AG09319 (cell line): ENCODE measurements at regions not wholly inside any gene's neighbourhood (a gene's known extent, or its start where the extent isn't known, plus 50 kb on each side); places are given as distances from the start of the nearest gene placed in this dataset.

ENCODE experiments used
- DNase-seq: peaks from one replicate; pipeline ENCODE4 v3.0.0-alpha.2; 2010; ENCODE audit warnings: low read depth; ENCODE audit errors: extremely low read depth
- TF ChIP-seq, protein P1 (sequence below): IDR thresholded peaks from 2 replicates; pipeline ENCODE4 v1.5.1; 2011; ENCODE audit warnings: low read depth, mild to moderate bottlenecking, inconsistent platforms, low read length, moderate library complexity

DNA sequence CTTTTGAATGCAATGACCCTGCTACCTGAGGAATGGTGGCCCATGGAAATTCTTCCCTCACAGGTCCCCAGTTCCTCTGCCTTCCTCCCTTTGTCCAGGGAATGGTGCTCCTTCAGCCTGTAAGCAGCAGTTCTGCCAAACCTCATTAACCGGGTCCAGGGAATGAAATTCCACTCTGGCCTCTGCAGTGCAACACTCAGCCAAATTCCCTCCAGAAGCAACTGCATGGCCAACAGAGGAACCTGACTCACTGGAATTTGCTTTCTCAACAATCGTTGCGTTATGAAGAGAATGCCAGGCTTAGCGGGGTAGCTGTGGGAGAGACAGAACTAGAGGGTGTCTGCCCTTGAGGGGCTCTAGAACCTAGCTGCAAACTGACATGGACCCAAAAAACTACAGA is 449.4 kb upstream of the PROK2 start:
- peak; percentile 56 for DNase-seq
- TF ChIP-seq, protein P1, sequence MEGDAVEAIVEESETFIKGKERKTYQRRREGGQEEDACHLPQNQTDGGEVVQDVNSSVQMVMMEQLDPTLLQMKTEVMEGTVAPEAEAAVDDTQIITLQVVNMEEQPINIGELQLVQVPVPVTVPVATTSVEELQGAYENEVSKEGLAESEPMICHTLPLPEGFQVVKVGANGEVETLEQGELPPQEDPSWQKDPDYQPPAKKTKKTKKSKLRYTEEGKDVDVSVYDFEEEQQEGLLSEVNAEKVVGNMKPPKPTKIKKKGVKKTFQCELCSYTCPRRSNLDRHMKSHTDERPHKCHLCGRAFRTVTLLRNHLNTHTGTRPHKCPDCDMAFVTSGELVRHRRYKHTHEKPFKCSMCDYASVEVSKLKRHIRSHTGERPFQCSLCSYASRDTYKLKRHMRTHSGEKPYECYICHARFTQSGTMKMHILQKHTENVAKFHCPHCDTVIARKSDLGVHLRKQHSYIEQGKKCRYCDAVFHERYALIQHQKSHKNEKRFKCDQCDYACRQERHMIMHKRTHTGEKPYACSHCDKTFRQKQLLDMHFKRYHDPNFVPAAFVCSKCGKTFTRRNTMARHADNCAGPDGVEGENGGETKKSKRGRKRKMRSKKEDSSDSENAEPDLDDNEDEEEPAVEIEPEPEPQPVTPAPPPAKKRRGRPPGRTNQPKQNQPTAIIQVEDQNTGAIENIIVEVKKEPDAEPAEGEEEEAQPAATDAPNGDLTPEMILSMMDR, result no peak

DNA sequence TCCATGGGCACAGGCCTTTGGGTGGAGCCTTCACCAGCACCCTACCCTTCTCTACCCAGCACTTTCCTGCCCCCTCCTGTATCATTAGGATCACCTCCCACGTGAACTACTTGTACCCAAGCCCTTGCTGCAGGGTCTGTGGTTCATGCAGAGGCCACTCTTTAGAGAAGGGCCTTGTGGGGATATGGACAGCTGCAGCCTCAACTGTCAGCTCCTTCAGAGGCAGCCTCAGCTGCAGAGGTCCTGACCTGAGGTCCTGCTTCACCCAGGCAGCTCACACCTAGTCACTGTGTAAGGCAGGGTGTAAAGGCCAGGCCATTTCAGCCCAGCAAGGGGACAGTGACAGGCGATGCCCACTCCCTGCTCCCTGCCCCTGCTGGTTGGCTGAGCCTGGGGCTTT is 448.6 kb upstream of the PROK2 start:
- TF ChIP-seq, protein P1, result no peak
- DNase-seq, result no peak

DNA sequence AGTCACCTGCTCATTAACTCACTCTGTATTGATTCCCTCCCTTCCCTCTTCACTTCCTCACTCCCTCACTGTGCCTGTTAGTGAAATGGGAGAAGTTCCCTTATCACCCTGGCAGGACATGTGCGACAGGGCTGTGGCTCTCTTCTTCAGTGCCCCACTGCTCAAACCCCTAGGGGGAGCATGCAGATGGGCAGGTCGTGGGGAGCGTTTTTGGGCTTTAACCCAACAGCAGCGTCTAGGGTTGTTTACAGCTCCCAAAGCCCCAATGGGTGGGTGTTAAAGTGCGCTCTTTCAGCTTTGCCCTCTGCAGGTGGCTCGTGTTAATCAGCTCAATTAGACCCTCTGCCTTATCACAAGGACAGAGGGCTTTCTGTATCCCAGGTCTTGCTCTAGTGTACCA is 447.8 kb upstream of the PROK2 start:
- TF ChIP-seq, protein P1, result no peak
- no peak for DNase-seq

DNA sequence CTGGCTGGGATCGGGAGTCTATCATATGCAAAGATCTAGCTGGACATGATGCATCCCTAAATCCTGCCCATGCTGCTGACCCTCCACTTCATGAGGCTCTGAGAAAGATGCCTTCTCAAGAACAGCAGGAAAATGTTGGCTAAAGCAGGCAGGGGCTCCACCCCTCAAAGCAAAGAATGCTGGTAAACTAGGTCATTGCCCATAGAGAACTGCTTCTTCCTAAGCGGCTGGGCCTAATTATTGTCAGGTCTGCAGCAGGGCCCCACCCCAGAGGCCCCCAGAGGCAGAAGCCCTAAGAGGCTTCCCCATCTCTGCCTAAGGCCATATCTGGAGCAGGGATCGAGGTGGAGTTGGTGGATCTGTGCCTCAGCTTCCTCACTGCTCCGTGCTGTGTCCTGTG is 447.4 kb upstream of the PROK2 start:
- TF ChIP-seq, protein P1, result no peak
- no peak for DNase-seq

DNA sequence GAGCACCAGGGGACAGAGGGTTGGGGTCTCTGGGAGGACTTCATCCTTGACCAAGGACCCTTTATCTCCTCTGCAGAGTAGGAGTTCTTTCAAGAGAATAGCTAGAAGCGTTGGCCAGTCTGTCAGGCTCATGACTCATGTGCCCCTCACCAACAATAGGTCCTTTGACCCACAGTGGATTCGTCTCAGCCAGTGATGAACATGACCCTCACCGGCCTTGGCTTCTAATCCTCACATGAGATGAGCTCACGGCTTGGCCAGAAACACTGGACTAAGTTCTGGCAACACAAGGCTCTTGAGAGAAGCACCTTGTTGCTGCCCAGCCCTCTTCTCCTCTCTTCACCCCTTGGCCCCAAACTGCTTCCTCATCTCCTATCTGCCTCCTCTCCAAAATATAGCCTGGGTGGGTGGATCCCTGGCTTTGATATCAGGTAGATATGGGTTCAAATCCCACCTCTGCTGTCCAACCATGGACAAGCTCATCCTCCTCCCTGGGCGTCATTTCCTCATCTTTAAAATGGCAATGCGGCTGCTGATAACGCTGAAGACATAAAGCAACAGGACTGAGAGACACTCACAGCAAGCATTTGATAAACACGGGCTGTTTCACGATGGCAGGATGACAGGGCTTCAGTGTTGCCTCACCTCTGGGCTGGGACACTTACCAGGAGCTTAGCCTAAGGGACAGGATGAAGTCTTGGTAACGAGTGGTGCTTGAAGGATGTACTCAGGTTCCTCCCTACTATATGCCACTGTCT is 446.7 kb upstream of the PROK2 start:
- TF ChIP-seq, protein P1, result no peak
- no peak for DNase-seq

DNA sequence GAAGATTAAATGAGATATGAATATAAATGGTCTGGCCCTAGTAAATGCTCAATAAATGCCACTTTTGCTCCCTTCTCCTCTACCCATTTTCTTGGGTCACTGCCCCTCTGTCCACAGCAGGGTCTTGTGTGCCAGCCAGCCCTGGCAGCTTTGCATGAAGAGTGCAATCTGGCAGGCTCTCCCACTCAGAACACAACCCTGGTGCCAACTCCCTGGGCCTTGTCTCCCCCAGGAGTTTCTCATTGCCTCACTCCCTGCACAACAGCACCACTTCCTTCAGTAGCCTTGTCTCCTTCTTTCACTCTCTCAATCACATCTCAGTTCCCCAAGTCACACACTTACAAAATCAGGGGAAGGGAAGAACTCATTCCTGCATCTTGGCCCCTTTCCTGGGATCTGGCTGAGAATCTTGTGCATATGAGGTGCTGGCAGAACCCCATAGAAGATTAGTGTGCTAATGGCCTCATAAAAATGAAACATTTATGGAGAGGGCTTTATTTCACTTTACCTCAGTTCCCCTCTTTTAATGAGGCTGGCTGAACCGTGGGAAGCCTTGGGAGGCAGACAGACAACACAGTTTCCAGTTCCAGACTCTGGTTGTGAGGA is 445.9 kb upstream of the PROK2 start:
- DNase-seq, result no peak
- TF ChIP-seq, protein P1, result no peak

DNA sequence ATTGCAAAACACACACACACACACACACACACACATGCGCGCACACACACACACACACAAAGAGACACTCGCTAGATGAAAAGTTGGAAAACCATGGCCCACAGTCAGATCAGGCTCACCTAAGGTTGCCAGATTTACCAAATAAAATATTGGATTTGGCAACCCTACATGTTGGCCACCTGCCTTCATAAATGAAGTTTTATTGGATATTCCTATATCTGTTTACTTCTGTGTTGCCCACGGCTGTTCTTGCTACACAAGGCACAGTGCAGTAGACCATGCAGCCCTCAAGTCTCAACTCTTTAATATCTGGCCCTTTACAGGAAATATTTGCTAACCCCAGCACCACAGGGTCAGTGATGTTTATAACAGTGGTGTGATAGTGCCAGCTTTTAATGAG is 445.0 kb upstream of the PROK2 start:
- TF ChIP-seq, protein P1, result no peak

More for the DNA sequence above, 445.0 kb upstream of the PROK2 start:
- no peak for DNase-seq
